ENCODE measurements at regions not wholly inside any gene's neighbourhood (a gene's known extent, or its start where the extent isn't known, plus 50 kb on each side); places are given as distances from the start of the nearest gene placed in this dataset.

- DNase-seq = no peak
These were observed 260.7 kb downstream of the KLF6 start for GRCh38 chr10:3524086-3524960.

GRCh38 chr10:3523309-3524050, 261.5 kb downstream of the KLF6 start:
- DNase-seq = no peak

- DNase-seq = peak in 5 of 56 donors; percentile 11 to 30 (median 21)
These were observed 268.1 kb downstream of the KLF6 start for GRCh38 chr10:3516923-3517255.

GRCh38 chr10:3516234-3516922, 268.6 kb downstream of the KLF6 start:
- DNase-seq = peak in 1 of 56 donors; percentile 20

- DNase-seq = no peak
These were observed 270.3 kb downstream of the KLF6 start for GRCh38 chr10:3514691-3515090.

- DNase-seq = no peak
These were observed 272.7 kb downstream of the KLF6 start for GRCh38 chr10:3512263-3512662.

- no peak for DNase-seq
These were observed 273.5 kb downstream of the KLF6 start for GRCh38 chr10:3511483-3511882.

- DNase-seq = no peak
These were observed 274.3 kb downstream of the KLF6 start for GRCh38 chr10:3510741-3511140.

GRCh38 chr10:3509355-3509754, 275.7 kb downstream of the KLF6 start:
- no peak for DNase-seq

GRCh38 chr10:3503299-3503698, 281.7 kb downstream of the KLF6 start:
- no peak for DNase-seq

GRCh38 chr10:3502673-3503072, 282.3 kb downstream of the KLF6 start:
- no peak for DNase-seq

GRCh38 chr10:3500408-3500856, 284.6 kb downstream of the KLF6 start:
- peak in 46 of 56 donors; percentile 7 to 89 (median 58) for DNase-seq

- no peak for DNase-seq
These were observed 285.9 kb downstream of the KLF6 start for GRCh38 chr10:3499120-3499519.

GRCh38 chr10:3497581-3497980, 287.4 kb downstream of the KLF6 start:
- DNase-seq = no peak

- DNase-seq = no peak
These were observed 288.9 kb downstream of the KLF6 start for GRCh38 chr10:3496138-3496537.

GRCh38 chr10:3495281-3495680, 289.7 kb downstream of the KLF6 start:
- no peak for DNase-seq

- no peak for DNase-seq
These were observed 290.2 kb downstream of the KLF6 start for GRCh38 chr10:3494838-3495230.

GRCh38 chr10:3494131-3494837, 290.7 kb downstream of the KLF6 start:
- DNase-seq = no peak

- no peak for DNase-seq
These were observed 291.4 kb downstream of the KLF6 start for GRCh38 chr10:3493621-3494020.

GRCh38 chr10:3491571-3491970, 293.4 kb downstream of the KLF6 start:
- no peak for DNase-seq

GRCh38 chr10:3487228-3487627, 297.8 kb downstream of the KLF6 start:
- DNase-seq = no peak

All from amygdala (tissue), 56 donors.